Activated B cell treated with CpG ODN at 0.5 μM for 24 hours (primary cell): ENCODE measurements at regions not wholly inside any gene's neighbourhood (a gene's known extent, or its start where the extent isn't known, plus 50 kb on each side); places are given as distances from the start of the nearest gene placed in this dataset.
"Not testable (repeated sequence)": the region's sequence is repeated elsewhere in the genome, so short reads cannot be mapped to it uniquely, and the experiment has no call there.

ENCODE experiments used
- ATAC-seq: fragments of 200-7000 bp; cut with Tn5 transposase; one replicate; pipeline ENCODE4 v1.10.0; 2021; ENCODE audit warnings: low read depth, mild to moderate bottlenecking, moderate library complexity
- CTCF ChIA-PET: fragments of 350-600 bp; sonication (Branson Sonifier 250); formaldehyde crosslinking; loops from one replicate; lab custom pipeline; 2021; ENCODE audit warnings: antibody characterized with exemption; lab: Charles Lee
- POLR2A ChIA-PET: fragments of 350-600 bp; sonication (Branson Sonifier 250); formaldehyde crosslinking; loops from one replicate; lab custom pipeline; 2021; ENCODE audit warnings: antibody characterized with exemption; lab: Charles Lee
- DNase-seq: peaks from one replicate; pipeline ENCODE4 v3.0.0; 2022
- H3K27ac Mint-ChIP-seq: one replicate; pipeline ENCODE4 v1.8.0; 2020; ENCODE audit warnings: mixed read lengths
- H3K27me3 Mint-ChIP-seq: one replicate; pipeline ENCODE4 v1.8.0; 2021; ENCODE audit warnings: mixed read lengths
- H3K36me3 Mint-ChIP-seq: one replicate; pipeline ENCODE4 v1.8.0; 2021; ENCODE audit warnings: low read depth, mixed read lengths
- H3K4me1 Mint-ChIP-seq: one replicate; pipeline ENCODE4 v1.8.0; 2021; ENCODE audit warnings: mixed read lengths
- H3K4me3 Mint-ChIP-seq: one replicate; pipeline ENCODE4 v1.8.0; 2020; ENCODE audit warnings: mild to moderate bottlenecking, mixed read lengths
- H3K9me3 Mint-ChIP-seq: one replicate; pipeline ENCODE4 v1.8.0; 2020; ENCODE audit warnings: mixed read lengths
- intact Hi-C: fragments of 100-400 bp; cut with micrococcal nuclease; formaldehyde crosslinking; loops from one replicate; pipeline ENCODE4 v1.15.1; 2024
- TF ChIP-seq, protein P1 (sequence below): fragments of 200-600 bp; IDR thresholded peaks from one replicate; pipeline ENCODE4 v1.8.0; 2022; ENCODE audit warnings: antibody characterized with exemption, mild to moderate bottlenecking

DNA sequence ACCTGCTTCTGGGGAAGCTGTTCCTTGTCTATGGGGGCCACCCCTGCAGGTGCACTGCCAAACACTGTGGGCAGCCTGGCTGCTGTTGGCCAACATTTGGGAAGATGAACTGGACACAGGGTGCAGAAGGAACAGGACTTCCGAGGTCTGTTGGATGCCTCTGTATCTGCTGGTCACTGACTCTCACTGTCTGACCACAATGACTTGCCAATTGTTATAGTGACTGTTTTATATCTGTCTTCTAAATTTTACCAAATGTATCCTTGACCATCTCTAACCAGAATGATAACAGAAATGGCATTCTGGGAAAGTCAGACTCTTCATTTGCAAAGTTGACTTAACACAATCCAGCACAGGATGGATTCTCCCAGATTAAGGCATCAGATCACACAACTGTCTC is 214.0 kb upstream of the PRSS58 start:
- no peak for DNase-seq
- CTCF ChIA-PET = no interaction called here
- no peak for ATAC-seq
- Mint-ChIP-seq H3K27ac (no peak overlapping the region), H3K9me3 (no peaks in the 10 kb centered on the region), H3K4me3 (no peak overlapping the region), H3K4me1 (peaks cover 5% of the 10 kb centered on the region), H3K36me3 (no peaks in the 10 kb centered on the region), H3K27me3 (peaks cover 26% of the 10 kb centered on the region)
- TF ChIP-seq, protein P1, sequence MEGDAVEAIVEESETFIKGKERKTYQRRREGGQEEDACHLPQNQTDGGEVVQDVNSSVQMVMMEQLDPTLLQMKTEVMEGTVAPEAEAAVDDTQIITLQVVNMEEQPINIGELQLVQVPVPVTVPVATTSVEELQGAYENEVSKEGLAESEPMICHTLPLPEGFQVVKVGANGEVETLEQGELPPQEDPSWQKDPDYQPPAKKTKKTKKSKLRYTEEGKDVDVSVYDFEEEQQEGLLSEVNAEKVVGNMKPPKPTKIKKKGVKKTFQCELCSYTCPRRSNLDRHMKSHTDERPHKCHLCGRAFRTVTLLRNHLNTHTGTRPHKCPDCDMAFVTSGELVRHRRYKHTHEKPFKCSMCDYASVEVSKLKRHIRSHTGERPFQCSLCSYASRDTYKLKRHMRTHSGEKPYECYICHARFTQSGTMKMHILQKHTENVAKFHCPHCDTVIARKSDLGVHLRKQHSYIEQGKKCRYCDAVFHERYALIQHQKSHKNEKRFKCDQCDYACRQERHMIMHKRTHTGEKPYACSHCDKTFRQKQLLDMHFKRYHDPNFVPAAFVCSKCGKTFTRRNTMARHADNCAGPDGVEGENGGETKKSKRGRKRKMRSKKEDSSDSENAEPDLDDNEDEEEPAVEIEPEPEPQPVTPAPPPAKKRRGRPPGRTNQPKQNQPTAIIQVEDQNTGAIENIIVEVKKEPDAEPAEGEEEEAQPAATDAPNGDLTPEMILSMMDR = no peak
- intact Hi-C loops = loop anchor here (1.0 to 2.0 kb wide), 2 partner anchors 17 to 37 kb away; no protein-coding TSS in a partner anchor
- POLR2A ChIA-PET = no interaction called here

DNA sequence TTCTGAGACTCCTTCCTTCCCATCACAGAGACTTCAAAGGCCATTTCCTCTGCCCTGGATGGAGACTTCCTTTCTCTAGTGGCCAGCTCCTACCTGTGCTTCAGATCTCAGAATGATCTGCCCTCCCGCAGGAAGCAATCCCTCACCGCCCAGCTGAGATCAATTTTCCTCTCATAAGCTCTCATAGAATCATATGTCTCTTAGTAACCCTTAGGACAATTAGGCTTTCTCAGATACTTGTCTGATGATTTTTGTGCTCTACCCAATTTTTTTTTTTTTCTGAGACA is 212.6 kb upstream of the PRSS58 start:
- intact Hi-C loops = no loop called here
- Mint-ChIP-seq H3K27me3 (peaks cover 29% of the 10 kb centered on the region), H3K36me3 (no peaks in the 10 kb centered on the region), H3K9me3 (no peaks in the 10 kb centered on the region), H3K27ac (no peak overlapping the region), H3K4me3 (no peak overlapping the region), H3K4me1 (peaks cover 5% of the 10 kb centered on the region)
- ChIA-PET POLR2A (no interaction called here), CTCF (no interaction called here)
- DNase-seq (no peak), ATAC-seq (no peak)
- TF ChIP-seq, protein P1 = no peak

DNA sequence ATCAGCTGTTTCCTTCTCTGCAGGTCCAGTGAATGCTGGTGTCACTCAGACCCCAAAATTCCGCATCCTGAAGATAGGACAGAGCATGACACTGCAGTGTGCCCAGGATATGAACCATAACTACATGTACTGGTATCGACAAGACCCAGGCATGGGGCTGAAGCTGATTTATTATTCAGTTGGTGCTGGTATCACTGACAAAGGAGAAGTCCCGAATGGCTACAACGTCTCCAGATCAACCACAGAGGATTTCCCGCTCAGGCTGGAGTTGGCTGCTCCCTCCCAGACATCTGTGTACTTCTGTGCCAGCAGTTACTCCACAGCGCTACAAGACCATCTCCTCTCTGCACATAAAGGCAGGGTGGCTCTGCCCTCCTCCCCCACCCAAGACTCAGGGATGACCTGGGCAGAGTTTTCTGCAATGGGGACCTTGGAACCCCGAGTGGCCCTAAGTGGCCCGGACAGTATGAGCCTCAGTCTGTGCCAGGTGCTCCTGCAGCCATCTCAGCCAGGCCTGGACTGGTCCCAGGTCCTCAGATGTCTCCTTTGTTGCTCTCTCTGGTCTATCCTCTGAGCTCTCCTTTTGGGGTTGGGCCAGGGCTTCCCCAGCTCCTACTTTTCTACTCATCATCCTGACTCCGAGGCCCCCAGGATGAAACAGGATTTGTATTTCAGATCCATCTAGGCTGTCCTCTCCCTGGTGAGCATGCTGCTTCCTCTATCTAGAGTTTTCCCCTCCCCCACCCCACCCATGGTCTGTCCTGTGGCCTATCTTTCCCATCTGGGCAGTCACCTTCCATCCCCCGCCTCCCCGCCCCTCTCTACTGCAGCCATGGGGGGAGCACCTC is 212.1 kb upstream of the PRSS58 start:
- no peak for ATAC-seq
- TF ChIP-seq, protein P1 = no peak
- Mint-ChIP-seq H3K27ac (no peak overlapping the region), H3K4me1 (peaks cover 5% of the 10 kb centered on the region), H3K27me3 (peaks cover 30% of the 10 kb centered on the region), H3K4me3 (no peak overlapping the region), H3K36me3 (no peaks in the 10 kb centered on the region), H3K9me3 (no peaks in the 10 kb centered on the region)
- no peak for DNase-seq
- intact Hi-C loops = no loop called here
- POLR2A ChIA-PET = no interaction called here
- CTCF ChIA-PET = no interaction called here

DNA sequence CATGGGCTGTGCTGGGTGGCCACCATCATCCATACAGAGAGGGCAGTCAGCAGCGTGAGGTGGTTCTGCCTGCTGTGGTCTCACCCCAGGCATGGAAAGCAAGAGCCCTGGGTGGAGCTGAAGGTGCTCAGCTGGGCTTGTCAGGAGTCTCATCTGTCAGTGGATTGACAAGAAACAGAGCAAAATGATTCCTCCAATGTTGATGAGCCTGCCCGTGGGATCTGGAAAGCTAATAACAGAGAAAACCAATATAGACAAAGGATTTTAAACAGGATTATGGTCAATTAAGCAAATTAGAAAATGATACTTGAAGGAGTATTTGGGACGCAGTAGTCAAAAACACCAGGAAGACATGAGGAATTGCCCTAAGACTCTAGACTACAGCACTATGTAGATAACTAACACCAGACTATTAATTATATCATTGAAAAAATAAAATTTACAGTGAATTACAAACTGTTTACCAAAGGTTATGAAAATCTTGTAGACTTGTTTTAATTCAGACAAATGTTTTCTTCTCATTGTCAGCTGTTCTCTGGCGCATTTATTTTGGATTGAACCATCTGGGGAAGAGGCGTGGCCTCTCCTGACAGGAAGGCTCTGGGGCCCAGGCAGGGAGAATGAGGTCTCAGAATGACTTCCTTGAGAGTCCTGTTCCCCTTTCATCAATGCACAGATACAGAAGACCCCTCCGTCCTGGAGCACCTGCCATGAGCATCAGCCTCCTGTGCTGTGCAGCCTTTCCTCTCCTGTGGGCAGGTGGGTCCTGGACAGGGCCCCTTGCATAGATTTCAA is 211.2 kb upstream of the PRSS58 start:
- POLR2A ChIA-PET = no interaction called here
- CTCF ChIA-PET = no interaction called here
- TF ChIP-seq, protein P1 = no peak
- Mint-ChIP-seq H3K27me3 (peaks cover 27% of the 10 kb centered on the region), H3K36me3 (no peaks in the 10 kb centered on the region), H3K4me1 (peaks cover 5% of the 10 kb centered on the region), H3K27ac (no peak overlapping the region), H3K4me3 (no peak overlapping the region), H3K9me3 (no peaks in the 10 kb centered on the region)
- DNase-seq = no peak
- intact Hi-C loops = no loop called here
- ATAC-seq = no peak

DNA sequence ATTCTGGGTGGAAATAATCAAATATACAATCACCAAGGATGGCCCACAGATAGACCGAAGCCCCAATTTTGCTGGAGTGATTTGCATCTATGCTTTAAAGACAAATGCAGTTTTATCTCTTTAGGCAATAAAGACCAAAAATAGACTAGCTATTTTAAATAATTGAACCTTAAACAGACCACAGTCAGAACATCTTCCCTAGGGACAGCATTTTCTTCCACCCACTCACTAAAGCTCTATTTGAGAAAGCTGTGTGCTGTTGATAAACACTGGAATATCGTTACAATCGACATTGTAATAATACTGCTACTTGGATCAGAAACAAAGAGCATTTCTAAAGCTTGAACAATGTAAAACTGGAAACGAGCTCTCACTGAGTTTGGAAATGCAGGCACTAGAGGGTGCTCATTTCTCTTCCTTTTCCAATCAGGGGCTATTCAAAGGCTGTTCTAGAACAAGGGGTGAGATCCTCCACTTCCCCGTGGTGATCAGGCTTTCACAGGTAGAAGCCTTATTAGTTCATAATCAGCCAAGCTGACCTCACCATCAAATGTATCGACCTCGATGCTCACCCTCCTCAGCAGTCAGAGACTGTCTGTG is 209.3 kb upstream of the PRSS58 start:
- H3K4me1 Mint-ChIP-seq, CTCF ChIA-PET, intact Hi-C loops, H3K4me3 Mint-ChIP-seq, DNase-seq, H3K27ac Mint-ChIP-seq, H3K9me3 Mint-ChIP-seq, H3K36me3 Mint-ChIP-seq, POLR2A ChIA-PET, ATAC-seq: not testable (repeated sequence)
- H3K27me3 Mint-ChIP-seq = peaks cover 26% of the 10 kb centered on the region
